ENCODE measurements at regions not wholly inside any gene's neighbourhood (a gene's known extent, or its start where the extent isn't known, plus 50 kb on each side); places are given as distances from the start of the nearest gene placed in this dataset.
A peak's percentile ranks its signal among the peaks of the same experiment; 100 is the strongest.

DNA sequence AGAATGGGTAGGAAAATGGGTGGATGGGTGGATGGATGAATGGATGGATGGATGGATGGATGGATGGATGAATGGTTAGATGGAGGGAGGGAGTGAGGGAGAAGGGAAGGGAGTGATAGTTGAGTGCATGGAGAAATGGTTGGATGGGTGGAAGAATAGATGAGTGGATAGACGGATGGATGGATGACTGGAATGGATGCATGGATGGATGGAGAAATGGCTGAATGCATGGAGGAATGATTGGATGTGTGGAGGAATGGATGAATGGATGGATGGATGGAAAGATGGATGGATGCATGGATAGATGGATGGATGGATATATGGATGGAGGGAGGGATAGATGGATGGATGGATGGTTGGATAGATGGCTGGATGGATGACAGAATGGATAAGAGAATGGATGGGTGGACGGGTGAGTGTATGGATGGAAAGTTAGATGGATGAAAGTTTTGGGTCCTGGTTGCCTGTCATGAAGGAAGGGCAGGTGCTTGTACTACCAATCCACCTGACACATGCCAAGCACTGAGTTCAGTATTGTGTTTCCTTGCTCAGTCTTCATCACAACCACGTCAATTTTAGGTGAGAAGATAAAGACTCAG, 286.5 kb upstream of the RTL1 start:
- Histone ChIP-seq H3K36me3 (no peaks in the 10 kb centered on the region), H3K27ac (no peak overlapping the region), H3K4me3 (no peak overlapping the region), H3K9me3 (no peaks in the 10 kb centered on the region), H3K4me1 (no peaks in the 10 kb centered on the region), H3K27me3 (peaks cover 0 to 30% (median 20%) of the 10 kb centered on the region in 7 donors)
- WGBS, 2 donors = 80 to 87% methylated on average over 3 of the region's 3 CpGs
- no peak for DNase-seq
- intact Hi-C loops (cut with DNase I) = no loop called here
- TF ChIP-seq, protein P1, sequence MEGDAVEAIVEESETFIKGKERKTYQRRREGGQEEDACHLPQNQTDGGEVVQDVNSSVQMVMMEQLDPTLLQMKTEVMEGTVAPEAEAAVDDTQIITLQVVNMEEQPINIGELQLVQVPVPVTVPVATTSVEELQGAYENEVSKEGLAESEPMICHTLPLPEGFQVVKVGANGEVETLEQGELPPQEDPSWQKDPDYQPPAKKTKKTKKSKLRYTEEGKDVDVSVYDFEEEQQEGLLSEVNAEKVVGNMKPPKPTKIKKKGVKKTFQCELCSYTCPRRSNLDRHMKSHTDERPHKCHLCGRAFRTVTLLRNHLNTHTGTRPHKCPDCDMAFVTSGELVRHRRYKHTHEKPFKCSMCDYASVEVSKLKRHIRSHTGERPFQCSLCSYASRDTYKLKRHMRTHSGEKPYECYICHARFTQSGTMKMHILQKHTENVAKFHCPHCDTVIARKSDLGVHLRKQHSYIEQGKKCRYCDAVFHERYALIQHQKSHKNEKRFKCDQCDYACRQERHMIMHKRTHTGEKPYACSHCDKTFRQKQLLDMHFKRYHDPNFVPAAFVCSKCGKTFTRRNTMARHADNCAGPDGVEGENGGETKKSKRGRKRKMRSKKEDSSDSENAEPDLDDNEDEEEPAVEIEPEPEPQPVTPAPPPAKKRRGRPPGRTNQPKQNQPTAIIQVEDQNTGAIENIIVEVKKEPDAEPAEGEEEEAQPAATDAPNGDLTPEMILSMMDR (IDR thresholded peaks at IDR 0.05) = no peak
- no peak for ATAC-seq

DNA sequence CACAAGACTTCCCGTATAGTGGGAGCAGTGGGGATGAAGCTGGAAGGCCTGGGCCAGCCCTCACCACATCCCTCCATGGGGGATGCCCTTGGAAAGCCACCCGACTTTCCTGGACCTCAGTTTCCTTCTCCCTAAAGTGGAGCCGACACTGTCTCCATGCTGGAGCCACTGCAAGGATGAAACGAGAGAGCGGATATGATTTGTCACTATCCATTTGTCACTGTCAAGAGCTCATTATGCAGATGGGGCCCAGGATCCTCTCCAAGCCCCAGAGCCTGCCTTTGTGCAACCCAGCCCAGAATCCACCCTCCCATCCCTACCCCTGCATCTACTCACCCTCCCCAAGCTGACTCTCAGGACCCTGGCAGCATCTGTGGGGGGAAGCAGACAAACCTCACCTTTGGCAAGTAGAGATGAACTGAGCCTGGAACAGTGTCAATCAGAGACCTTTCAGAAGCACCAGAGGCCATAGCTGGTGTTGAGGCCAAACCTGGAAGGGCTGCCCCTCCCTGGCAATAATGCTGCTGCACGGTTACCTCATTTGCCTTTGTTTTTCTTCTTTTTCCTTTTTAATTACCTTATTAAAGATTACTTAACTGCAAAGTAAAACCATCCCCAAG, 287.7 kb upstream of the RTL1 start:
- TF ChIP-seq, protein P1 (IDR thresholded peaks at IDR 0.05) = no peak
- ATAC-seq (peak in 1 of 8 donors; percentile 10), DNase-seq (no peak)
- WGBS, 2 donors = 76 to 77% methylated on average over 6 of the region's 6 CpGs
- H3K27ac ChIP-seq = no peak overlapping the region
- H3K36me3 ChIP-seq = no peaks in the 10 kb centered on the region
- H3K9me3 ChIP-seq = no peaks in the 10 kb centered on the region
- H3K4me3 ChIP-seq = no peak overlapping the region
- intact Hi-C loops (cut with DNase I) = no loop called here
- H3K4me1 ChIP-seq = no peaks in the 10 kb centered on the region
- H3K27me3 ChIP-seq = peaks cover 0 to 27% (median 16%) of the 10 kb centered on the region in 7 donors

DNA sequence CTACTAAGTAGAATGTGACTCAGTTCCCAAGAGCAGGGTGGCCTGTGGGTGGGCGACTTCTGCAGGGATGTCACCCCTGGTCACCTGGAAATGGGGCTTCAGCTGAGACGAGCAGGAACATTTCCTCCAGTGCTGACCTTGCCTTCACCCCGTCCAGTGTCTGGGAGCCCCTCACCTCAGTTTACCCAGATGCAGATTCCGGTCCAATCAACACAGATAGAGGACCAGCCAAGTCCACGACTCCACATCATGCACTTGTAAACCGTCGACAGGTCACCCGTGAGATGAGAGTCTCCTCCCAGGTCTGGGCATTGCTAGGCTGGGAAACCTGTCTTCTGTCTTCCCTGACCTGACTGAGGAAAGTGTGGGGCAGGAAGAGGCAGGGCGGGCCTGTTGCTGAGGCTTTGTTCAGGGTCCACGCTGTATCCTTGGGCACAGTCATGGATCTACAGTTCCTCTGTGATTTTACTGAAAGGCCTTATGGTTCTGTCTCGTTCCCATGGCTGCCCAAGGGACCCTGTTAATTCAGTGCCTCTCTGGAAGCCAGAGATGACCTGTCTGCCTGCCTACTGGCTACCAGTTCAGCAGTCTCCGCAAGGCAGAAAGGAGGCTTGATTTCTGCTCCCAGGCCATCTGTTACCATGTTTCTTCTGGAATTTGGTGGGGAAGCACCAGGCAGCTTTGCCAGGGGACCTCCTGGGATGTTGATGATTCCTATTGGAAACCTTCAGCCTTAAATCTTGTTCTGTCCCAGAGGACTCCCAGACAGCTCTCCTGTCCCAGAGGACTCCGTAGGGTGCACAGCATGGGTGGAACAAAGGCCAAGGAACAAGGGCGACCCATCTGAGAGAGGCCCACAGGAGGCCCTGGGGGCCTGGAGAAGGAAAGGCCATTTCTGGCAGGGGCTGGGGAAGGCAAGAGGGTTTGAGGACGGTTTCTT, 288.5 kb upstream of the RTL1 start:
- Histone ChIP-seq H3K27me3 (peaks cover 0 to 27% (median 14%) of the 10 kb centered on the region in 7 donors), H3K4me1 (no peaks in the 10 kb centered on the region), H3K36me3 (no peaks in the 10 kb centered on the region), H3K9me3 (no peaks in the 10 kb centered on the region), H3K4me3 (no peak overlapping the region), H3K27ac (no peak overlapping the region)
- DNase-seq (no peak), ATAC-seq (no peak)
- intact Hi-C loops (cut with DNase I) = no loop called here
- 73 to 75% methylated on average over 15 of the region's 15 CpGs for WGBS, 2 donors
- TF ChIP-seq, protein P1 (IDR thresholded peaks at IDR 0.05) = no peak

DNA sequence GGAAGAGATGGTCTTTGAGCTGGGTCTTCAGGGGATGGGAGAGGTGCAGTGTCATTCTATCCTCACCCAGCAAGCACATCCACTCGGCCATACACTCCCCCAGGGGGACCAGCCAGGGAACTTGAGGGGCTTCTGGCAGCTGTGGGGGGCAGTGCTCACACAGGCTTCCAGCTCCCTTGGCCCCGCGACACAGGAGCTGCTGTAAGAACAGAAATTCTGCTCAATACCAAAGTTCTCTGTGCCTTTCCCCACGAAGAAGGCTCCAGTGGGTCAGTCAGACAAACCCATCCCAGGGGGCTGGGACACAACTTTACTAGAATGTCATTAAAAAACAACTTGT, 289.1 kb upstream of the RTL1 start:
- no peak for DNase-seq
- Histone ChIP-seq H3K4me3 (no peak overlapping the region), H3K27ac (no peak overlapping the region), H3K27me3 (peaks cover 0 to 27% (median 14%) of the 10 kb centered on the region in 7 donors), H3K9me3 (no peaks in the 10 kb centered on the region), H3K4me1 (no peaks in the 10 kb centered on the region), H3K36me3 (no peaks in the 10 kb centered on the region)
- intact Hi-C loops (cut with DNase I) = no loop called here
- WGBS, 2 donors = 76 to 81% methylated on average over 4 of the region's 4 CpGs
- TF ChIP-seq, protein P1 (IDR thresholded peaks at IDR 0.05) = no peak
- ATAC-seq = no peak
